DOHH2 (cell line): ENCODE measurements at regions not wholly inside any gene's neighbourhood (a gene's known extent, or its start where the extent isn't known, plus 50 kb on each side); places are given as distances from the start of the nearest gene placed in this dataset.

Source experiments
- EZH2phosphoT487 ChIP-seq: fragments of 200-600 bp; sonication (generic); IDR thresholded peaks from 2 replicates; pipeline ENCODE4 v1.6.1; 2017; ENCODE audit warnings: borderline replicate concordance, mild to moderate bottlenecking, antibody characterized with exemption, low read length, moderate library complexity, mixed read lengths
- TF ChIP-seq, protein P1 (sequence below): fragments of 200-600 bp; sonication (generic); IDR thresholded peaks from one replicate; pipeline ENCODE4 v1.5.1; 2014; ENCODE audit warnings: antibody characterized with exemption, mild to moderate bottlenecking, low read depth, low read length; ENCODE audit not compliant: poor library complexity, severe bottlenecking

DNA sequence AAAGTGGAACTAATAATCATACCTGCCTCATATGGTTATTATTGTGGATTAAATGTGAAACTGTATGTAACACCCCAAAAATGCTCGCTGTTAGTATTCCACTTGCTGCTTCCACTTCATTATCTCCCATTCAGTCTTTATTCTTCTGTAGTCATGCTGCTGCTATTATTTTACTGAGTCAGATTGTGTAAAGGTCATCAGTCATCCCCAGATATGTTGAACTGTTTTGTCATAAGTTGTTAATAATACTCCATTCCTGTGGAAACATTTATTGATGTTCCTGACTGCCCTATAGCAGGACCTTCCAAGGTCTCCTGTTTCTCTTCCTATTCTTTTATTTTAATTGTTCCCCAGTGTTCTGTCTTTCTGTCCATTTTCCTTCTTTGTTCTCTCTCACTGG, 1148.3 kb downstream of the EPHA7 start:
- TF ChIP-seq, protein P1, sequence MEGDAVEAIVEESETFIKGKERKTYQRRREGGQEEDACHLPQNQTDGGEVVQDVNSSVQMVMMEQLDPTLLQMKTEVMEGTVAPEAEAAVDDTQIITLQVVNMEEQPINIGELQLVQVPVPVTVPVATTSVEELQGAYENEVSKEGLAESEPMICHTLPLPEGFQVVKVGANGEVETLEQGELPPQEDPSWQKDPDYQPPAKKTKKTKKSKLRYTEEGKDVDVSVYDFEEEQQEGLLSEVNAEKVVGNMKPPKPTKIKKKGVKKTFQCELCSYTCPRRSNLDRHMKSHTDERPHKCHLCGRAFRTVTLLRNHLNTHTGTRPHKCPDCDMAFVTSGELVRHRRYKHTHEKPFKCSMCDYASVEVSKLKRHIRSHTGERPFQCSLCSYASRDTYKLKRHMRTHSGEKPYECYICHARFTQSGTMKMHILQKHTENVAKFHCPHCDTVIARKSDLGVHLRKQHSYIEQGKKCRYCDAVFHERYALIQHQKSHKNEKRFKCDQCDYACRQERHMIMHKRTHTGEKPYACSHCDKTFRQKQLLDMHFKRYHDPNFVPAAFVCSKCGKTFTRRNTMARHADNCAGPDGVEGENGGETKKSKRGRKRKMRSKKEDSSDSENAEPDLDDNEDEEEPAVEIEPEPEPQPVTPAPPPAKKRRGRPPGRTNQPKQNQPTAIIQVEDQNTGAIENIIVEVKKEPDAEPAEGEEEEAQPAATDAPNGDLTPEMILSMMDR = no peak
- no peak for TF ChIP-seq EZH2phosphoT487
